Choroid plexus epithelial cell (primary cell): ENCODE measurements at regions not wholly inside any gene's neighbourhood (a gene's known extent, or its start where the extent isn't known, plus 50 kb on each side); places are given as distances from the start of the nearest gene placed in this dataset.

Experiments
- DNase-seq: peaks from one replicate; pipeline ENCODE4 v3.0.0-alpha.2; 2010; ENCODE audit warnings: low read depth
- H3K4me3 ChIP-seq: 2 replicates; pipeline ENCODE4 v1.5.1; 2011; ENCODE audit warnings: low read depth, mild to moderate bottlenecking, control low read depth, low read length, moderate library complexity
- TF ChIP-seq, protein P1 (sequence below): conservative IDR thresholded peaks from 2 replicates; pipeline ENCODE4 v1.5.1; 2011; ENCODE audit warnings: low read depth, mild to moderate bottlenecking, control low read depth, inconsistent platforms, low read length, moderate library complexity

DNA sequence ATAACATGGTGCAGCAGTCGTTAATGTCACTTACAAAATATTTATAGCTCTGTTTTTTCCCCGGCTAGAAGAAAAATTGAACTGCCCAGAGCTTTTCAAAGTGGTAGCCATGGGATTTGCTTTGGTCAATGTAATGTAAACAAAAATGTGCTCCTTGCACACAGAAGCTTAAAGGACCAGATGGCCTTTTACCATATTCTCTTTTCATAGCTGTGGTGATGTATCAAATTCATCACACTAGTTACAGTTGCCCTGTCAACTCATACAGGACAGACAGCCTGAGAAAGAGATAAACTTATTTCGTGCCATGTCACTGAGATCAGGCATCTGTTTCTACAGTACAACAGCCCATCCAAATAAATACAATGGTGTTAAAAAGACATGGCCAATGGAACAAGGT lies 368.1 kb upstream of the CDH19 start:
- TF ChIP-seq, protein P1, sequence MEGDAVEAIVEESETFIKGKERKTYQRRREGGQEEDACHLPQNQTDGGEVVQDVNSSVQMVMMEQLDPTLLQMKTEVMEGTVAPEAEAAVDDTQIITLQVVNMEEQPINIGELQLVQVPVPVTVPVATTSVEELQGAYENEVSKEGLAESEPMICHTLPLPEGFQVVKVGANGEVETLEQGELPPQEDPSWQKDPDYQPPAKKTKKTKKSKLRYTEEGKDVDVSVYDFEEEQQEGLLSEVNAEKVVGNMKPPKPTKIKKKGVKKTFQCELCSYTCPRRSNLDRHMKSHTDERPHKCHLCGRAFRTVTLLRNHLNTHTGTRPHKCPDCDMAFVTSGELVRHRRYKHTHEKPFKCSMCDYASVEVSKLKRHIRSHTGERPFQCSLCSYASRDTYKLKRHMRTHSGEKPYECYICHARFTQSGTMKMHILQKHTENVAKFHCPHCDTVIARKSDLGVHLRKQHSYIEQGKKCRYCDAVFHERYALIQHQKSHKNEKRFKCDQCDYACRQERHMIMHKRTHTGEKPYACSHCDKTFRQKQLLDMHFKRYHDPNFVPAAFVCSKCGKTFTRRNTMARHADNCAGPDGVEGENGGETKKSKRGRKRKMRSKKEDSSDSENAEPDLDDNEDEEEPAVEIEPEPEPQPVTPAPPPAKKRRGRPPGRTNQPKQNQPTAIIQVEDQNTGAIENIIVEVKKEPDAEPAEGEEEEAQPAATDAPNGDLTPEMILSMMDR, result no peak
- no peak for DNase-seq
- no peak overlapping the region for H3K4me3 ChIP-seq

DNA sequence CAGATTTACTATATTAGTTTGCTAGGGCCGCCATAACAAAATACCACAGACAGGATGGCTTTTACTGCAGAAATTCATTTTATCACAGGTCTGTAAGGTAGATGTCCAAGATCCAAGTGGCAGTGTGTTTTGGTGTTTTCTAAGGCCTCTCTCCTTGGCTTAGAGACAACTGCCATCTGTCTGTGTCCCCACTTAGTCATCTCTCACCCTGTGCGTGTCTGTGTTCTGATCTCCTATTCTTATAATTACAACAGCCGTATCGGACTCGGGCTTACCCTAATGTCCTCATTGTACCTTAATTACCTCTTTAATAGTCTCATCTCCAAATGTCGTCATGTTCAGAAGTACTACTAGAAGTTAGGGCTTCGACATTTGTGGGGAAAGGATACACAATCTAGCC lies 362.3 kb upstream of the CDH19 start:
- TF ChIP-seq, protein P1, result no peak
- DNase-seq, result no peak
- no peak overlapping the region for H3K4me3 ChIP-seq

- no peak overlapping the region for H3K4me3 ChIP-seq
- DNase-seq, result no peak
- TF ChIP-seq, protein P1, result no peak
These were observed 354.4 kb upstream of the CDH19 start for GRCh38 chr18:66958309-66958708.

GRCh38 chr18:66951750-66952149 lies 347.9 kb upstream of the CDH19 start:
- DNase-seq, result no peak
- H3K4me3 ChIP-seq, result no peak overlapping the region
- TF ChIP-seq, protein P1, result no peak

GRCh38 chr18:66949419-66949818 lies 345.5 kb upstream of the CDH19 start:
- H3K4me3 ChIP-seq, result no peak overlapping the region
- no peak for DNase-seq
- TF ChIP-seq, protein P1, result no peak

GRCh38 chr18:66937546-66937945 lies 333.7 kb upstream of the CDH19 start:
- H3K4me3 ChIP-seq, result no peak overlapping the region
- TF ChIP-seq, protein P1, result no peak
- DNase-seq, result no peak

- no peak for DNase-seq
- no peak overlapping the region for H3K4me3 ChIP-seq
These were observed 327.1 kb upstream of the CDH19 start for GRCh38 chr18:66931010-66931409.

More at GRCh38 chr18:66931010-66931409, 327.1 kb upstream of the CDH19 start:
- TF ChIP-seq, protein P1, result no peak
